ENCODE measurements at regions not wholly inside any gene's neighbourhood (a gene's known extent, or its start where the extent isn't known, plus 50 kb on each side); places are given as distances from the start of the nearest gene placed in this dataset.

DNA sequence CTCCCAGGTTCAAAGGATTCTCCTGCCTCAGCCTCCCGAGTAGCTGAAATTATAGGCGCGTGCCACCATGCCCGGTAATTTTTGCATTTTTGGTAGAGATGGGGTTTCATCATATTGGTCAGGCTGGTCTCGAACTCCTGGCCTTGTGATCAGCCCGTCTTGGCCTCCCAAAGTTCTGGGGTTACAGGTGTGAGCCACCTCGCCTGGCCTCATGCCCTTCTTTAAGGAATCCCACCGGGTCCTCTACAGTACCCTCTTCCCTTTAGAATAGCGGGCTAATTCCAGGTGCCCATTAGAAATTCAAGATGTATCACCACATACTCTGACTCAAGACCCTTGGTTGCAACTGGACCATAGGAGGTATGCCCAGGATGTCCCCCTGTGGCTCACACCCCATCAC is 74.2 kb upstream of the ZNF536 start:
- TF ChIP-seq, protein P1, sequence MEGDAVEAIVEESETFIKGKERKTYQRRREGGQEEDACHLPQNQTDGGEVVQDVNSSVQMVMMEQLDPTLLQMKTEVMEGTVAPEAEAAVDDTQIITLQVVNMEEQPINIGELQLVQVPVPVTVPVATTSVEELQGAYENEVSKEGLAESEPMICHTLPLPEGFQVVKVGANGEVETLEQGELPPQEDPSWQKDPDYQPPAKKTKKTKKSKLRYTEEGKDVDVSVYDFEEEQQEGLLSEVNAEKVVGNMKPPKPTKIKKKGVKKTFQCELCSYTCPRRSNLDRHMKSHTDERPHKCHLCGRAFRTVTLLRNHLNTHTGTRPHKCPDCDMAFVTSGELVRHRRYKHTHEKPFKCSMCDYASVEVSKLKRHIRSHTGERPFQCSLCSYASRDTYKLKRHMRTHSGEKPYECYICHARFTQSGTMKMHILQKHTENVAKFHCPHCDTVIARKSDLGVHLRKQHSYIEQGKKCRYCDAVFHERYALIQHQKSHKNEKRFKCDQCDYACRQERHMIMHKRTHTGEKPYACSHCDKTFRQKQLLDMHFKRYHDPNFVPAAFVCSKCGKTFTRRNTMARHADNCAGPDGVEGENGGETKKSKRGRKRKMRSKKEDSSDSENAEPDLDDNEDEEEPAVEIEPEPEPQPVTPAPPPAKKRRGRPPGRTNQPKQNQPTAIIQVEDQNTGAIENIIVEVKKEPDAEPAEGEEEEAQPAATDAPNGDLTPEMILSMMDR (conservative IDR thresholded peaks at IDR 0.05 in 1 of 2, IDR thresholded peaks at IDR 0.05 in 1 of 2; ENCODE audit: extremely low read depth in 1 of 2, insufficient read depth in 1 of 2, low read depth in 1 of 2, low read length in 2 of 2), result no peak
- TF ChIP-seq EZH2 (IDR thresholded peaks at IDR 0.05; ENCODE audit: borderline replicate concordance, low read length), result no peak
